Glomerular visceral epithelial cell (primary cell): ENCODE measurements at regions not wholly inside any gene's neighbourhood (a gene's known extent, or its start where the extent isn't known, plus 50 kb on each side); places are given as distances from the start of the nearest gene placed in this dataset.
A peak's percentile ranks its signal among the peaks of the same experiment; 100 is the strongest.

Experiments
- DNase-seq: peaks from one replicate; pipeline ENCODE4 v3.0.0-alpha.2; 2016; ENCODE audit errors: extremely low spot score

GRCh38 chr9:18348083-18348475 lies 125.9 kb upstream of the ADAMTSL1 start:
- no peak for DNase-seq

GRCh38 chr9:18349530-18349929 lies 124.4 kb upstream of the ADAMTSL1 start:
- DNase-seq, result no peak

DNA sequence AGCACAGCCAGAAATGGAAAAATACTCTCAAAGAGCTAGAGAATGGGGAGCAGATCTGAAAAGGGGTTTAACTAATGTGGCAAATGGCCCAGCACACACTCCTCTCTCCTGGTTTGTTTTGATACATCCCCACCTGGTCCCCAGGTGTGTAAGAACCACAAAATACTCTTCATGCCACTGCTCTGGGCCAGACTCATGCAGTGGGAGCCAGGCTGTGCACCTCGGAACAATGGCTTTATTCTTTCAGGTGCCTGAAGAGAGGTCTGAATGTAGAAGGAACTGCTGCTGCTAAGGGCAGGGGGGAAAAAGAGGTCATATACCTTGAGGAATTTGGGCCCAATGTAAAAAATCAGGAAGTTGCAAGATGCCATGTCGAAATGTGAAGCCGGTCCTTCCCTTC lies 123.9 kb upstream of the ADAMTSL1 start:
- DNase-seq, result no peak

GRCh38 chr9:18350995-18351595 lies 122.9 kb upstream of the ADAMTSL1 start:
- peak; percentile 23 for DNase-seq

DNA sequence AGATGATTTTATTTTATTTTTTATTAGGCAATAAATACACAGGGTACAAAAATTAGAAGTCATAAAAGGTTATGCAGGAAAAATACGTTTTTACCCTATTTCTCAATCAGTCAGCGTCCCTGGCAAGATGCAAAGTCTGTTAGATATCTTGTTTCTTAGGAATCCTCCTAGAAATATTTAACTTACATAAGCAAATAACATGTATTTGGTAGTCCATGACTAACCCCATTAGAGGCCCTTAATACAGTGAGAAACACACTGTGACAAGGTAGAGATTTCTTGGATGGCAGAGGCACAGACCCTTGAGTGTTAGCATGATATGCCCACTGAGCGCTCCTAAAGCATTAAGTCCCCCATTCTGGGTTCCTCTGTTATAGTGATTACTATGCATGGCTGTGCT lies 121.2 kb upstream of the ADAMTSL1 start:
- DNase-seq, result peak; percentile 37

DNA sequence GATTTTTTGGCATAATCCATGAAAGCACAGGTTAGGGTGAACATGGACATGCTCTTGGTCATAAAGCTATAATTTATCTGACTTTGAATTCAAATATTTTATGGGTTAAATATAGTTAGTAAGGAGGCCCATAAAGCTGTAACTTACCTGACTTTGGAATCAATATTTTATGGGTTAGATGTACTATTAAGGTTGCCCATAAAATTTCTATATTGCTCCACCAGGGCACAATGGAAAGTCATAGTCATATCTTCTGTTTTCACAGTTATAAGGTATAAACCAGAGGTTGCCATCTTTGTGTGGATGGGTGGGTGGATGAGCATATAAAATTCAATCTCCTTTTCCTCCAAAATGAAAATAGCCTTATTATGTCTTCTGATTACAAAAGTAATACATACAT lies 120.5 kb upstream of the ADAMTSL1 start:
- no peak for DNase-seq

- no peak for DNase-seq
These were observed 116.6 kb upstream of the ADAMTSL1 start for GRCh38 chr9:18357321-18357720.

DNA sequence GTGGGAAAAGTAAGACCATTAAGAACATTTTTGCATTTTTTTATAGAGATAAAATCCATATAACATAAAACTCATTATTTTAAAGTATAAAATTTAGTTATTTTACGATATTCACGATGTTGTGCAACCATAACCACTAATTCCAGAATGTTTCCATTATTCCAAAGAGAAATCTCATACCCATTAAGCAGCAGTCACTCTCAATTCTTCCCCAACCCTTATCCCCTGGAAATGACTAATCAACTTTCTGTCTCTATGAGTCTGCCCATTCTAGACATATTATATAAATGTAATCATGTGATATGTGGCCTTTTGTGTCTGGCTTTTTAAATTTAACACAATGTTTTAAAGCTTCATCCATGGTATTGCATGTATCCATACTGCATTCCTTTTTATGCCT lies 115.6 kb upstream of the ADAMTSL1 start:
- DNase-seq, result no peak

DNA sequence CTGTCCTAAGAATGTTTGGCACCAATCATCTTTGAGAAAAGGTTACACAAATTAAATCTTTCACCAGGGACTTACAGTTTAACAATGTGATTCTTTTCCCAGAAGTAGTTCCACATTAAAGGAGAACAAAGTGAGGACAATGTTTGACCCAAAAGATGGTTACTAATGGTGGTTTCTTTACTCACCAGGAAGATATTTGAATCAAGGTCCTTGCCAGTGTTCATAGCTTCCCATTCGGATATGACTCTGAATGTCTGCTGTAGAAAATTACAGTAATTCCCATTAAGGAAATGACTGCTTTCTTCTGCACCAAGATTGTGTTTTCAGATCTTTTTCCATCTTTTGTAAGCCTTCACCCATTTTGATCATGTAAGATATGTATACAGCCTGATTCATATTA lies 114.6 kb upstream of the ADAMTSL1 start:
- no peak for DNase-seq

DNA sequence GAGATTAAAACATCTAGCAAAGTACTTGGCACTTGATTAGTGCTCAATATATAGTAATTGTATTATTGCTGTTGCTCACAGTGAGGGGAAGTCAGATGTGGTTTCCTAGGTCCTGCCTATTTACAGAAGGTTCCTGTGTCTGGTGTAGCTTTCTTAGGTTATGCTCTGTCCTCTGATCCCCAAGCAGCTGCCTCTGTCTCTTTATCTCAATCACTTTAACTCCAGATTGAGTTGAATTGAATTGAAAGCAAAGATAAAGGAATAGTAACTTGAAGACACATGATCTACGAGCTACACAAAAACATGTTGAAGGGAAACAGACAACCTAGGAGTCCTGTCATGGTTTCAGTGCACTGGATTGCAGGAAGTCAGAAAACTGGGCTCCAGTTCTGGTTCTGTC lies 113.9 kb upstream of the ADAMTSL1 start:
- DNase-seq, result no peak

DNA sequence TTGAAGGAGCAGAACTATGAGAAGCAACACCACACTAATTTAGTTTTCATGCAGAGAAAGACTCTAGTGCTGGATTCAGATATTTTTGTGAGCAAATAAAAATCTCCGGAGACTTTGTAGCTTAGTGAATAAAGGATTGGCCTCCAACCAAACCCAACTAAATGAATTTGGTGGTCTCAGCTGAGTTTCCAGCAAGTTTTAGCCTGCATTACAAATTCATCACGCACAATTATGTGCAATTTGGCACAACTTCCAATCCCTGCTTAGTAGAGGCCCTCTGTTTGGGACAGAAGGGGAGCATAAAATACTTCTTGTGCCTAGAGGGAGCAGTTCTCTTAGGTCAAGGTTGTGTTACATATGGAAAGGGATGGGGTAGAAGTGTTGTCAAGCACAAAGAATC lies 112.3 kb upstream of the ADAMTSL1 start:
- DNase-seq, result no peak

DNA sequence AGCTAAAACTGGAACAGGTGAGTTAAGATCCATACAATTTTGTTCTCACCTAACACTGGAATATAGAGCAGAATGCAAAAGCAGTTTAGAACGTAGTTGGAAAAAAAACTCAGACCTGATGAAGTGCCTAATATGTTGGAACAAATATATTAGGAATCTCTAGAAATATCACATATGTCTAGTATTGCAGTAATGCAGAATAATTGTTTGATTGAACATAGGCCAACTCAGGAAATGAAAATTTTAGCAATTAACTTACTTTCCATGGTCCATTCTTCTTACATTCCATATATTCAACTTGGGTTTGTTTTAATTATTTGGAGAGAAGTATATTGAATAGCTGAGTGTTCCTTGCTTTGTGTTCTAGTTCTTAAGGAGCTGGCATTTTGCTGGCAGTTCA lies 111.8 kb upstream of the ADAMTSL1 start:
- no peak for DNase-seq

DNA sequence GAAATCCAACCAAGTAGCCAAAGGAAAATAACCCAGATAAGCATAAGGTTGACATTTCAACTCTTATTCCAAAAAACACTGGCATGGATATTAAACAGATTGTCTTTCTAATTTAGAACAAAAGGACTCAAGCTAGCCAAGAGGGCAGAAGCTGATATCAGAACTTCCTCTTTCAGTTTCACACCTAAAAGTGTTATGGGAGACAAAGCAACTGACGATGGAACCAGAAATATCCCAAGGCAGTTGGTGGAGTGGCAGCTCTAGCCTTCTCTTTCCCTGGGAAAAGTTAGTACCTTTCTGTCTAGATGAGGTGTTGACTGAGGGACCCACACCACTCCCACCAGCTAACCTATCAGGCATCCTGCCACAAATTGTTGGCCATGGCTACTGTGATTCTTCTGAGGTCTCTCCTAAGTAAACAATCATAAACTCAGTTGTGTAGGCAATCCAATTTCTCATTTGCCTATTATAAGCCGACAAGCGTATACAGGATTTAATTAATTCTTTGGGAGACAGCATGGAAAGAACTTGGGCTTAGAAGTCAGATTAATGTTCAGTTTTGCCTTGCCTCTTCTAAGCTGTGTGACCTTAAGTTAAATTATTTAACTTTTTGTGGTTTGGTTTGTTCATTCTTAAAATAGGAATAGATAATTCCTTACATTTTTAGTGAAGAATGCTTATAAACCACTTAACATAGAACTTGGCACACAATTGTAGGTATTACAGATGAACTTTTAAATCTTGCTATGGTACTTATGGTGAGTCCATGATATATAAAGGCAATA lies 110.9 kb upstream of the ADAMTSL1 start:
- no peak for DNase-seq

- DNase-seq, result no peak
These were observed 108.3 kb upstream of the ADAMTSL1 start for GRCh38 chr9:18365651-18366050.

- DNase-seq, result no peak
These were observed 107.8 kb upstream of the ADAMTSL1 start for GRCh38 chr9:18366184-18366583.

DNA sequence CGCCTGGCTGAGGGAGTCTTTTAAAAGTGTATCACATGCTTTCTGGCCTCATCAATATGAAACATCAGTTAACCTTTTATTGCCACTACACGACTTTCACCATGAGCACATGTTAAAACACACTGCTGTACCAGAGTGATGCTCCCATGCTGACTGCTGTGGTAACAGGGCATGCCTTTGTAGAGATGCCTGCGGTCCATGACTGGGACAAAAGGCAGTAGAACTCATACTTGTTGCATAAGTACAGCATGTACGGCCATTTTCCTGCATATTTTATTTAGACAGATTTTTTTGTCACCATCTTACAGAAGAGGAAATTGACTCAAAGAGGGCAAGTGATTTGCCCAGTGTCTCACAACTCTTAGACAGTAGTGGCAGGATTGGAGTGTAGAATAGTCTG lies 105.7 kb upstream of the ADAMTSL1 start:
- no peak for DNase-seq

DNA sequence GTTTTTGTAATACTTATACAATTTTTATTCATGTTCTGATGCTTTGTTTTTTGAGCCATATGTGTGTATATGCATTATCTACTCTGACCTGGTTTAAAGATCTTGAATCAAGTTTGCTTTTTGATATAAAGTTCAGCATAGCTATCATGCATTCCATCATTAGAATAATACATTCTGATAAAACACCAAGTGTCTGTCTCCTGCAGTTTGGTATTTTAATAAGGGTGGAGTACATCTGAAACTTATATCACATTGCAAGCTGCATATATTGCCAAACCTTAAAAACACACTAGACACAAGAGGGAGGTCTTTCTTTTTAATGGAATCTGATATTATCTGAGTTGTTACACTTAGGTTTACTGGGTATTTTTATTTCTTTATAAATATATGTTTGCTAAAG lies 102.8 kb upstream of the ADAMTSL1 start:
- no peak for DNase-seq

DNA sequence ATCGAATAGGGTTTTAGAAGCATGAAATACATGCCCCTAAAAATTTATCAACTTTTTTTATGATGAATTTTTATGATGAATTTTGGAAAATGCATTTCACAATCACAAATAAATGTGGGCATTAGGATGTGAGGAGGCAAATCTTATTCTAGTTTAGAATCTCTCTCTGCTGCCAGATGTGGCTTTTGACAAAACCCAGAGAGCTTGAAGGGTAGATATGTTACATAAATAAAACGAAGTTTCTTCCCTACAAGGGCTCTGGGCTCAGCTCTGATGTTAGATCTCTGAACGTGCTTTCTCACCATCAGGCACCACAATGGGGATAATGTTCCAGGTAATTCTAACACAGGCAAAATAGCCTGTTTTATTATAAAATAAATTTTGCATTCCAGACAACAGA lies 102.3 kb upstream of the ADAMTSL1 start:
- no peak for DNase-seq

GRCh38 chr9:18379073-18379811 lies 94.7 kb upstream of the ADAMTSL1 start:
- DNase-seq, result peak; percentile 88

DNA sequence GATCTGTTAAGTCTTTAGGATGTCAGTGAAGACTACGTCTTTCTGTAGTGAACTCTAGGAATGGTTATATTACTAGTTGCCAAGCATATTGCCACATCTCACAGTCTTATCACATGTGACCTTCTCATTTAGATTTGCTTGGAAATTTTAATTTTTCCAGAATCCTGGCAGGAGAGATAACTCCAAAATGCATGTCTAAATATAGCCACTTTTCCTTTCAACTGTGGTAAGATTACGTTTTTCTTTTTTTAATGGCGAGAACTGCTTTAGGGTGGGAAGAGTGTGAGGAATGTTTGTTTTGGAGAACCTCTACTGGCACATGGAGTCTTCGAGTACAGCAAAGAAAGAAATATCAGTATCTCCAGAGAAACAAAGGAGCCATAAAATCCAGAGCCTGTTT lies 91.7 kb upstream of the ADAMTSL1 start:
- no peak for DNase-seq

- no peak for DNase-seq
These were observed 89.9 kb upstream of the ADAMTSL1 start for GRCh38 chr9:18384066-18384465.

DNA sequence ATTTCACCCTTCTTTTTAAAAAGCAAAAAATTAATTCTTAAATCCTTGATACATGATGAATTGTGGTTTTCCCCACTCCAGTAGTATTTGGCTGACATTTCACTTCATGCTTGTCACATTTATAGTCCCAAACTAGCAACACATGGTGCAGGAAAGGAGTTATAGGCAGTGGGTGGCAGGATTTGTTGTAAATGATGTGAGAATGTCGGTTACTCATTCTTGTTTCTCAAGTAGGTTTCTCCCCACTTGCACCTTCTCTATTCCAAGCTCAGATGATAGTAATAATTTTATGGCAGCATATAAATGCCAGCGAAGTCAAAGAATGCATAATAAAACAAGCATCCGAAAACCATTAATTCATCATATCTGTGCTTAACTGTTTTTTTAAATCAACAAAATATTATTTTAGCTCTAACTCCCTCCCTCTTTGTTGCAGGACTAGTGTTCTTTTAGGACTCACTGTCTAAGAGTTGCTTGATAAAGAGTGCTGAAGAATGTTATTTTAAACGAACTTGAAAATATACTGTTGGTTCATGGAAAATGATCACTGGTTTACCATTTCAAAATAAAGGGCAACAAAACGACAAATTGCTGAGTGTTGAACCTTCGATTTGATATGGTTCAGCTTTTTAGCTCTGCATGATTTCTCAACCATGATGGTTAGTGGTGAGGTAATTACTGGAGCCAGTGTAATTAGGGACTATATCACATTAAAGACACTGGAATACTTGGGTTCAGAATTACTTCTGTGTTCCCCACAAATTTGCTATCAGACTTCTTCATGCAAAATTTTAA lies 88.1 kb upstream of the ADAMTSL1 start:
- no peak for DNase-seq
